IPS-18a (cell line): ENCODE measurements at regions not wholly inside any gene's neighbourhood (a gene's known extent, or its start where the extent isn't known, plus 50 kb on each side); places are given as distances from the start of the nearest gene placed in this dataset.

Experiments
- H3K27ac ChIP-seq: one replicate; pipeline ENCODE4 v1.5.1; 2013; ENCODE audit warnings: low read length
- H3K27me3 ChIP-seq: one replicate; pipeline ENCODE4 v1.6.1; 2013; ENCODE audit warnings: mild to moderate bottlenecking, low read length; ENCODE audit not compliant: control insufficient read depth, insufficient read depth
- H3K36me3 ChIP-seq: one replicate; pipeline ENCODE4 v1.6.1; 2013; ENCODE audit warnings: low read depth, low read length; ENCODE audit not compliant: control insufficient read depth
- H3K4me1 ChIP-seq: one replicate; pipeline ENCODE4 v1.6.1; 2013; ENCODE audit warnings: low read depth, low read length; ENCODE audit not compliant: control insufficient read depth
- H3K4me3 ChIP-seq: one replicate; pipeline ENCODE4 v1.5.1; 2013; ENCODE audit warnings: low read length
- H3K9ac ChIP-seq: one replicate; pipeline ENCODE4 v1.6.1; 2013; ENCODE audit warnings: mild to moderate bottlenecking, low read length, moderate library complexity
- H3K9me3 ChIP-seq: one replicate; pipeline ENCODE4 v1.6.1; 2013; ENCODE audit warnings: low read depth, low read length; ENCODE audit not compliant: control insufficient read depth

GRCh38 chr5:14068136-14068535, 75.0 kb upstream of the TRIO start:
- Histone ChIP-seq H3K9ac (no peak overlapping the region), H3K4me3 (no peak overlapping the region), H3K4me1 (no peaks in the 10 kb centered on the region), H3K9me3 (no peaks in the 10 kb centered on the region), H3K27me3 (no peaks in the 10 kb centered on the region), H3K36me3 (no peaks in the 10 kb centered on the region), H3K27ac (no peak overlapping the region)

- no peaks in the 10 kb centered on the region for H3K36me3 ChIP-seq
- H3K4me3 ChIP-seq: no peak overlapping the region
- H3K9ac ChIP-seq: no peak overlapping the region
- H3K27me3 ChIP-seq: no peaks in the 10 kb centered on the region
- H3K9me3 ChIP-seq: no peaks in the 10 kb centered on the region
- no peak overlapping the region for H3K27ac ChIP-seq
- no peaks in the 10 kb centered on the region for H3K4me1 ChIP-seq
These were observed 76.8 kb upstream of the TRIO start for GRCh38 chr5:14066326-14066725.

- H3K27me3 ChIP-seq: no peaks in the 10 kb centered on the region
These were observed 78.3 kb upstream of the TRIO start for GRCh38 chr5:14064841-14065240.

GRCh38 chr5:14063691-14064090, 79.5 kb upstream of the TRIO start:
- Histone ChIP-seq H3K36me3 (no peaks in the 10 kb centered on the region), H3K4me3 (no peak overlapping the region), H3K27me3 (no peaks in the 10 kb centered on the region), H3K9me3 (no peaks in the 10 kb centered on the region), H3K27ac (no peak overlapping the region), H3K4me1 (no peaks in the 10 kb centered on the region), H3K9ac (no peak overlapping the region)

More at GRCh38 chr5:14064841-14065240, 78.3 kb upstream of the TRIO start:
- Histone ChIP-seq H3K36me3 (no peaks in the 10 kb centered on the region), H3K4me3 (no peak overlapping the region), H3K27ac (no peak overlapping the region), H3K4me1 (no peaks in the 10 kb centered on the region), H3K9ac (no peak overlapping the region), H3K9me3 (no peaks in the 10 kb centered on the region)

GRCh38 chr5:14063138-14063537, 80.0 kb upstream of the TRIO start:
- Histone ChIP-seq H3K27ac (no peak overlapping the region), H3K4me1 (no peaks in the 10 kb centered on the region), H3K27me3 (no peaks in the 10 kb centered on the region), H3K4me3 (no peak overlapping the region), H3K9me3 (no peaks in the 10 kb centered on the region), H3K9ac (no peak overlapping the region), H3K36me3 (no peaks in the 10 kb centered on the region)

GRCh38 chr5:14062178-14062577, 81.0 kb upstream of the TRIO start:
- Histone ChIP-seq H3K4me3 (no peak overlapping the region), H3K36me3 (no peaks in the 10 kb centered on the region), H3K27me3 (no peaks in the 10 kb centered on the region), H3K4me1 (no peaks in the 10 kb centered on the region), H3K9me3 (no peaks in the 10 kb centered on the region), H3K27ac (no peak overlapping the region), H3K9ac (no peak overlapping the region)

GRCh38 chr5:14061106-14061505, 82.0 kb upstream of the TRIO start:
- no peak overlapping the region for H3K4me3 ChIP-seq
- no peaks in the 10 kb centered on the region for H3K9me3 ChIP-seq
- no peak overlapping the region for H3K27ac ChIP-seq
- no peaks in the 10 kb centered on the region for H3K36me3 ChIP-seq
- H3K27me3 ChIP-seq: no peaks in the 10 kb centered on the region
- no peak overlapping the region for H3K9ac ChIP-seq
- H3K4me1 ChIP-seq: no peaks in the 10 kb centered on the region

- Histone ChIP-seq H3K27ac (no peak overlapping the region), H3K27me3 (no peaks in the 10 kb centered on the region), H3K4me3 (no peak overlapping the region), H3K9ac (no peak overlapping the region), H3K9me3 (no peaks in the 10 kb centered on the region), H3K4me1 (no peaks in the 10 kb centered on the region), H3K36me3 (no peaks in the 10 kb centered on the region)
These were observed 82.9 kb upstream of the TRIO start for GRCh38 chr5:14060218-14060617.

- no peaks in the 10 kb centered on the region for H3K9me3 ChIP-seq
- H3K9ac ChIP-seq: no peak overlapping the region
- no peaks in the 10 kb centered on the region for H3K27me3 ChIP-seq
- no peaks in the 10 kb centered on the region for H3K4me1 ChIP-seq
- no peaks in the 10 kb centered on the region for H3K36me3 ChIP-seq
- H3K4me3 ChIP-seq: no peak overlapping the region
- no peak overlapping the region for H3K27ac ChIP-seq
These were observed 83.3 kb upstream of the TRIO start for GRCh38 chr5:14059810-14060209.

GRCh38 chr5:14057289-14057688, 85.9 kb upstream of the TRIO start:
- H3K27ac ChIP-seq: no peak overlapping the region
- H3K9ac ChIP-seq: no peak overlapping the region
- no peaks in the 10 kb centered on the region for H3K27me3 ChIP-seq
- H3K4me3 ChIP-seq: no peak overlapping the region
- no peaks in the 10 kb centered on the region for H3K4me1 ChIP-seq
- no peaks in the 10 kb centered on the region for H3K36me3 ChIP-seq
- no peaks in the 10 kb centered on the region for H3K9me3 ChIP-seq

GRCh38 chr5:14056039-14056438, 87.1 kb upstream of the TRIO start:
- no peaks in the 10 kb centered on the region for H3K36me3 ChIP-seq
- no peaks in the 10 kb centered on the region for H3K4me1 ChIP-seq
- H3K27me3 ChIP-seq: no peaks in the 10 kb centered on the region
- H3K27ac ChIP-seq: no peak overlapping the region
- H3K4me3 ChIP-seq: no peak overlapping the region
- H3K9me3 ChIP-seq: no peaks in the 10 kb centered on the region
- H3K9ac ChIP-seq: no peak overlapping the region

GRCh38 chr5:14054965-14055963, 87.9 kb upstream of the TRIO start:
- no peaks in the 10 kb centered on the region for H3K27me3 ChIP-seq
- H3K4me1 ChIP-seq: no peaks in the 10 kb centered on the region
- H3K9me3 ChIP-seq: no peaks in the 10 kb centered on the region
- no peak overlapping the region for H3K27ac ChIP-seq
- H3K9ac ChIP-seq: no peak overlapping the region
- no peak overlapping the region for H3K4me3 ChIP-seq
- H3K36me3 ChIP-seq: no peaks in the 10 kb centered on the region
